Midbrain (tissue), 1 donor: ENCODE measurements at regions not wholly inside any gene's neighbourhood (a gene's known extent, or its start where the extent isn't known, plus 50 kb on each side); places are given as distances from the start of the nearest gene placed in this dataset.

Source experiments
- DNase-seq: peaks from one replicate; lab custom pipeline; 2025; lab: John Stamatoyannopoulos, UW

GRCh38 chr1:232382671-232383070 lies 247.3 kb downstream of the SIPA1L2 start:
- no peak for DNase-seq

- no peak for DNase-seq
These were observed 248.4 kb downstream of the SIPA1L2 start for GRCh38 chr1:232381394-232382100.

GRCh38 chr1:232380596-232380995 lies 249.3 kb downstream of the SIPA1L2 start:
- DNase-seq, result no peak

GRCh38 chr1:232380131-232380530 lies 249.8 kb downstream of the SIPA1L2 start:
- DNase-seq, result no peak

- DNase-seq, result no peak
These were observed 250.9 kb downstream of the SIPA1L2 start for GRCh38 chr1:232379063-232379434.

GRCh38 chr1:232378266-232379062 lies 251.5 kb downstream of the SIPA1L2 start:
- DNase-seq, result no peak

- no peak for DNase-seq
These were observed 252.5 kb downstream of the SIPA1L2 start for GRCh38 chr1:232377494-232377770.

- no peak for DNase-seq
These were observed 253.1 kb downstream of the SIPA1L2 start for GRCh38 chr1:232376632-232377493.

- DNase-seq, result no peak
These were observed 257.0 kb downstream of the SIPA1L2 start for GRCh38 chr1:232372841-232373440.

GRCh38 chr1:232372431-232372830 lies 257.5 kb downstream of the SIPA1L2 start:
- no peak for DNase-seq

GRCh38 chr1:232369451-232370296 lies 260.3 kb downstream of the SIPA1L2 start:
- DNase-seq, result no peak

GRCh38 chr1:232368821-232369321 lies 261.1 kb downstream of the SIPA1L2 start:
- DNase-seq, result no peak

- DNase-seq, result no peak
These were observed 262.6 kb downstream of the SIPA1L2 start for GRCh38 chr1:232367293-232367692.

- DNase-seq, result no peak
These were observed 265.1 kb downstream of the SIPA1L2 start for GRCh38 chr1:232364654-232365382.

- DNase-seq, result no peak
These were observed 266.9 kb downstream of the SIPA1L2 start for GRCh38 chr1:232363008-232363407.

- no peak for DNase-seq
These were observed 272.5 kb downstream of the SIPA1L2 start for GRCh38 chr1:232357416-232357815.

GRCh38 chr1:232355162-232356006 lies 274.5 kb downstream of the SIPA1L2 start:
- DNase-seq, result no peak

GRCh38 chr1:232353001-232353400 lies 276.9 kb downstream of the SIPA1L2 start:
- no peak for DNase-seq

- DNase-seq, result no peak
These were observed 277.6 kb downstream of the SIPA1L2 start for GRCh38 chr1:232352366-232352765.

- no peak for DNase-seq
These were observed 278.6 kb downstream of the SIPA1L2 start for GRCh38 chr1:232351335-232351734.
